ENCODE measurements at regions not wholly inside any gene's neighbourhood (a gene's known extent, or its start where the extent isn't known, plus 50 kb on each side); places are given as distances from the start of the nearest gene placed in this dataset.

- DNase-seq (ENCODE audit: low spot score), result no peak
- FAIRE-seq, result no peak
Observed at GRCh38 chr2:45301307-45302277, 292.3 kb upstream of the SIX2 start.

- DNase-seq (ENCODE audit: low spot score), result no peak
- FAIRE-seq, result no peak
Observed at GRCh38 chr2:45300026-45300750, 290.9 kb upstream of the SIX2 start.

GRCh38 chr2:45299361-45299760 lies 290.1 kb upstream of the SIX2 start:
- FAIRE-seq, result no peak
- DNase-seq (ENCODE audit: low spot score), result no peak

- DNase-seq (ENCODE audit: low spot score), result no peak
- FAIRE-seq, result no peak
Observed at GRCh38 chr2:45293182-45293581, 283.9 kb upstream of the SIX2 start.

GRCh38 chr2:45291296-45291701 lies 282.0 kb upstream of the SIX2 start:
- DNase-seq (ENCODE audit: low spot score) (no peak), FAIRE-seq (no peak)

GRCh38 chr2:45289997-45290709 lies 280.9 kb upstream of the SIX2 start:
- FAIRE-seq (no peak), DNase-seq (ENCODE audit: low spot score) (no peak)

GRCh38 chr2:45288532-45289417 lies 279.5 kb upstream of the SIX2 start:
- DNase-seq (ENCODE audit: low spot score) (no peak), FAIRE-seq (no peak)

GRCh38 chr2:45287045-45287444 lies 277.8 kb upstream of the SIX2 start:
- FAIRE-seq (no peak), DNase-seq (ENCODE audit: low spot score) (no peak)

GRCh38 chr2:45285771-45286390 lies 276.6 kb upstream of the SIX2 start:
- FAIRE-seq (no peak), DNase-seq (ENCODE audit: low spot score) (no peak)

- no peak for FAIRE-seq
Observed at GRCh38 chr2:45285311-45285710, 276.1 kb upstream of the SIX2 start.

GRCh38 chr2:45284621-45284995 lies 275.4 kb upstream of the SIX2 start:
- DNase-seq (ENCODE audit: low spot score) (no peak), FAIRE-seq (no peak)

More at GRCh38 chr2:45285311-45285710, 276.1 kb upstream of the SIX2 start:
- DNase-seq (ENCODE audit: low spot score), result no peak

GRCh38 chr2:45283764-45284620 lies 274.7 kb upstream of the SIX2 start:
- no peak for DNase-seq (ENCODE audit: low spot score)
- no peak for FAIRE-seq

- DNase-seq (ENCODE audit: low spot score) (no peak), FAIRE-seq (no peak)
Observed at GRCh38 chr2:45282646-45283045, 273.4 kb upstream of the SIX2 start.

GRCh38 chr2:45281311-45281710 lies 272.1 kb upstream of the SIX2 start:
- FAIRE-seq, result no peak
- DNase-seq (ENCODE audit: low spot score), result no peak

- FAIRE-seq (no peak), DNase-seq (ENCODE audit: low spot score) (no peak)
Observed at GRCh38 chr2:45280794-45281193, 271.5 kb upstream of the SIX2 start.

- no peak for FAIRE-seq
- DNase-seq (ENCODE audit: low spot score), result no peak
Observed at GRCh38 chr2:45279356-45279755, 270.1 kb upstream of the SIX2 start.

- DNase-seq (ENCODE audit: low spot score) (no peak), FAIRE-seq (no peak)
Observed at GRCh38 chr2:45278365-45279078, 269.3 kb upstream of the SIX2 start.

GRCh38 chr2:45276914-45277313 lies 267.7 kb upstream of the SIX2 start:
- DNase-seq (ENCODE audit: low spot score) (peak; percentile 62), FAIRE-seq (no peak)

GRCh38 chr2:45275806-45276205 lies 266.6 kb upstream of the SIX2 start:
- DNase-seq (ENCODE audit: low spot score), result peak; percentile 13
- no peak for FAIRE-seq

Measured in RCC 7860 (cell line).